H1 (cell line): ENCODE measurements at regions not wholly inside any gene's neighbourhood (a gene's known extent, or its start where the extent isn't known, plus 50 kb on each side); places are given as distances from the start of the nearest gene placed in this dataset.

Experiments used
- CTCF ChIA-PET: fragments of 300-600 bp; sonication (Branson Sonifier 250); formaldehyde crosslinking; loops from one replicate; lab custom pipeline; 2021; ENCODE audit not compliant: partially characterized antibody; lab: Charles Lee
- POLR2A ChIA-PET: fragments of 300-600 bp; sonication (Branson Sonifier 250); formaldehyde crosslinking; loops from one replicate; lab custom pipeline; 2021; ENCODE audit warnings: inconsistent platforms; ENCODE audit not compliant: partially characterized antibody; lab: Charles Lee
- DNase-seq, 2 experiments: peaks; one replicate each; pipeline versions ENCODE4 v3.0.0 to v3.0.0-alpha.2; 2010 to 2022; ENCODE audit warnings: low spot score in 2 of 2, low read depth in 1 of 2, mixed read lengths in 1 of 2
- FAIRE-seq: peaks from 2 replicates; lab custom pipeline; 2011; peaks lifted over from hg19 to GRCh38; lab: Jason Lieb, UNC
- H2AFZ ChIP-seq: 2 replicates; pipeline ENCODE4 v1.8.1; 2012; ENCODE audit warnings: low read length, inconsistent platforms
- H2AK5ac ChIP-seq: 2 replicates; pipeline ENCODE4 v1.6.1; 2013; ENCODE audit warnings: low read depth, low read length
- H2BK120ac ChIP-seq: replicated peaks from 2 replicates; pipeline ENCODE3; 2013; ENCODE audit warnings: low read depth, low read length, inconsistent platforms
- H2BK12ac ChIP-seq: 2 replicates; pipeline ENCODE4 v1.6.1; 2013; ENCODE audit warnings: low read depth, low read length
- H2BK15ac ChIP-seq: 2 replicates; pipeline ENCODE4 v1.6.1; 2013; ENCODE audit warnings: low read length
- H2BK20ac ChIP-seq: 2 replicates; pipeline ENCODE4 v1.6.1; 2013; ENCODE audit warnings: low read length
- H2BK5ac ChIP-seq: 2 replicates; pipeline ENCODE4 v1.6.1; 2013; ENCODE audit warnings: low read depth, low read length
- H3K14ac ChIP-seq: 2 replicates; pipeline ENCODE4 v1.6.1; 2013; ENCODE audit warnings: inconsistent platforms; ENCODE audit not compliant: insufficient read length
- H3K18ac ChIP-seq: 2 replicates; pipeline ENCODE4 v1.6.1; 2013; ENCODE audit warnings: low read length; ENCODE audit errors: extremely low read depth
- H3K23ac ChIP-seq: 2 replicates; pipeline ENCODE4 v1.6.1; 2013; ENCODE audit warnings: inconsistent platforms; ENCODE audit not compliant: insufficient read length
- H3K23me2 ChIP-seq: 2 replicates; pipeline ENCODE4 v1.6.1; 2013; ENCODE audit warnings: low read depth, low read length
- H3K27ac ChIP-seq: 2 replicates; pipeline ENCODE4 v1.6.1; 2011; ENCODE audit warnings: low read depth, low read length, inconsistent platforms
- H3K27me3 ChIP-seq, 4 experiments: replicated peaks in 1 of 4; 1 replicate in 1 of 4; 2 replicates in 3 of 4; pipeline versions ENCODE4 v1.6.1 to v1.8.1; 2011 to 2013; ENCODE audit warnings: low read length in 3 of 4, mild to moderate bottlenecking in 3 of 4, inconsistent platforms in 2 of 4, mixed read lengths in 2 of 4, moderate library complexity in 1 of 4; ENCODE audit not compliant: control insufficient read depth in 3 of 4, insufficient read depth in 3 of 4; ENCODE audit errors: extremely low read depth in 1 of 4
- H3K36me3 ChIP-seq, 4 experiments: 2 replicates each; pipeline versions ENCODE4 v1.6.1 to v1.8.1; 2011 to 2013; ENCODE audit warnings: mild to moderate bottlenecking in 4 of 4, low read length in 3 of 4, moderate library complexity in 2 of 4, control low read depth in 1 of 4, inconsistent platforms in 1 of 4; ENCODE audit not compliant: insufficient read depth in 4 of 4, control insufficient read depth in 2 of 4
- H3K4ac ChIP-seq: replicated peaks from 2 replicates; pipeline ENCODE3; 2013; ENCODE audit warnings: low read length, low read depth, mixed read lengths, inconsistent platforms; ENCODE audit not compliant: insufficient read length
- H3K4me1 ChIP-seq, 4 experiments: replicated peaks in 1 of 4; 1 replicate in 1 of 4; 2 replicates in 3 of 4; pipeline versions ENCODE4 v1.6.1 to v1.8.1; 2011 to 2013; ENCODE audit warnings: low read length in 3 of 4, inconsistent platforms in 2 of 4, mixed read lengths in 1 of 4; ENCODE audit not compliant: insufficient read depth in 4 of 4, control insufficient read depth in 3 of 4
- H3K4me2 ChIP-seq, 2 experiments: 2 replicates each; pipeline versions ENCODE4 v1.6.1 to v1.8.1; 2011 to 2013; ENCODE audit warnings: low read depth in 2 of 2, low read length in 2 of 2, control low read depth in 1 of 2, inconsistent platforms in 1 of 2, mild to moderate bottlenecking in 1 of 2; ENCODE audit not compliant: insufficient read depth in 1 of 2
- H3K4me3 ChIP-seq, 4 experiments: fragments of 200-600, 300-600 bp in 1 of 4; sonication (generic), shearing (Covaris generic), sonication (Bioruptor Twin) in 1 of 4; 2 replicates each; pipeline versions ENCODE4 v1.5.1 to v1.8.1; 2011 to 2016; ENCODE audit warnings: low read length in 4 of 4, low read depth in 3 of 4, control low read depth in 2 of 4, inconsistent platforms in 2 of 4, mild to moderate bottlenecking in 2 of 4, mixed read lengths in 1 of 4, moderate library complexity in 1 of 4; ENCODE audit not compliant: insufficient read depth in 2 of 4; ENCODE audit errors: extremely low read depth in 1 of 4
- H3K56ac ChIP-seq: replicated peaks from 2 replicates; pipeline ENCODE3; 2013; ENCODE audit warnings: low read depth, mild to moderate bottlenecking, mixed read lengths, low read length, inconsistent platforms; ENCODE audit not compliant: insufficient read length
- H3K79me1 ChIP-seq: 2 replicates; pipeline ENCODE4 v1.6.1; 2013; ENCODE audit warnings: low read depth, low read length, control low read depth
- H3K79me2 ChIP-seq, 2 experiments: 2 replicates each; pipeline versions ENCODE4 v1.6.1 to v1.8.1; 2012 to 2013; ENCODE audit warnings: low read length in 2 of 2, mild to moderate bottlenecking in 2 of 2, inconsistent platforms in 1 of 2; ENCODE audit not compliant: insufficient read depth in 2 of 2, control insufficient read depth in 1 of 2
- H3K9ac ChIP-seq, 4 experiments: replicated peaks in 1 of 4; 1 replicate in 1 of 4; 2 replicates in 3 of 4; pipeline versions ENCODE4 v1.6.1 to v1.8.1; 2011 to 2013; ENCODE audit warnings: low read depth in 3 of 4, low read length in 3 of 4, control low read depth in 2 of 4, mild to moderate bottlenecking in 2 of 4, moderate library complexity in 2 of 4, inconsistent platforms in 1 of 4; ENCODE audit errors: extremely low read depth in 1 of 4
- H3K9me3 ChIP-seq, 2 experiments: 2 replicates each; pipeline versions ENCODE4 v1.6.1 to v1.8.1; 2012 to 2013; ENCODE audit warnings: mild to moderate bottlenecking in 2 of 2, moderate library complexity in 2 of 2, control low read depth in 1 of 2, inconsistent platforms in 1 of 2, low read depth in 1 of 2, low read length in 1 of 2, mixed read lengths in 1 of 2; ENCODE audit not compliant: insufficient read depth in 2 of 2
- H4K20me1 ChIP-seq, 2 experiments: replicated peaks in 1 of 2; 2 replicates each; pipeline versions ENCODE3 to v1.8.1; 2011 to 2013; ENCODE audit warnings: inconsistent platforms in 2 of 2, low read length in 2 of 2, mild to moderate bottlenecking in 1 of 2; ENCODE audit not compliant: insufficient read depth in 2 of 2, control insufficient read depth in 1 of 2
- H4K5ac ChIP-seq: 2 replicates; pipeline ENCODE4 v1.6.1; 2013; ENCODE audit warnings: low read length, low read depth, mixed read lengths, inconsistent platforms; ENCODE audit not compliant: insufficient read length
- H4K8ac ChIP-seq: 2 replicates; pipeline ENCODE4 v1.8.0; 2013; ENCODE audit warnings: mild to moderate bottlenecking, moderate library complexity, low read length, inconsistent platforms; ENCODE audit not compliant: insufficient read depth; ENCODE audit errors: extremely low read depth
- H4K91ac ChIP-seq: replicated peaks from 2 replicates; pipeline ENCODE3; 2013; ENCODE audit warnings: low read length, mixed read lengths, inconsistent platforms; ENCODE audit not compliant: insufficient read length
- CBX8 ChIP-seq: fragments of 300-800, 300-1000 bp; sonication (generic); IDR thresholded peaks from 2 replicates; pipeline ENCODE4 v1.7.1; 2016; ENCODE audit warnings: low read depth, low read length, borderline replicate concordance
- GTF2F1 ChIP-seq: IDR thresholded peaks from 2 replicates; pipeline ENCODE4 v1.6.1; 2012; ENCODE audit warnings: low read depth, low read length, improper control_type of control experiment, borderline replicate concordance
- HDAC2 ChIP-seq, 2 experiments: fragments of 300-600 bp in 1 of 2; sonication (generic) in 1 of 2; IDR thresholded peaks; 2 replicates each; pipeline ENCODE4 v1.6.1; 2011 to 2012; ENCODE audit warnings: low read depth in 2 of 2, low read length in 2 of 2, mild to moderate bottlenecking in 2 of 2, moderate library complexity in 2 of 2, borderline replicate concordance in 1 of 2, inconsistent platforms in 1 of 2
- MAX ChIP-seq: IDR thresholded peaks from 2 replicates; pipeline ENCODE4 v1.6.1; 2012; ENCODE audit warnings: inconsistent platforms
- NANOG ChIP-seq: IDR thresholded peaks from 2 replicates; pipeline ENCODE4 v1.6.1; 2011; ENCODE audit warnings: low read length, low read depth, mild to moderate bottlenecking, inconsistent platforms; ENCODE audit not compliant: insufficient read depth, poor library complexity, severe bottlenecking
- RXRA ChIP-seq: IDR thresholded peaks from 2 replicates; pipeline ENCODE4 v1.6.1; 2011; ENCODE audit warnings: low read depth, mild to moderate bottlenecking, low read length, moderate library complexity; ENCODE audit not compliant: insufficient read depth
- SRF ChIP-seq: IDR thresholded peaks from 2 replicates; pipeline ENCODE4 v1.6.1; 2011; ENCODE audit warnings: mild to moderate bottlenecking, low read depth, low read length, moderate library complexity
- SUZ12 ChIP-seq: fragments of 200-600 bp; sonication (generic); IDR thresholded peaks from 2 replicates; pipeline ENCODE4 v1.6.1; 2012; ENCODE audit warnings: mild to moderate bottlenecking, inconsistent platforms, low read length, moderate library complexity, mixed read lengths
- TBP ChIP-seq: IDR thresholded peaks from 2 replicates; pipeline ENCODE4 v1.6.1; 2011; ENCODE audit warnings: low read depth, low read length, improper control_type of control experiment
- TEAD4 ChIP-seq: IDR thresholded peaks from 2 replicates; pipeline ENCODE4 v1.6.1; 2012; ENCODE audit warnings: low read depth, low read length, inconsistent platforms, mixed read lengths
- ZNF274 ChIP-seq: IDR thresholded peaks from 2 replicates; pipeline ENCODE4 v1.7.0; 2012; ENCODE audit warnings: low read length, borderline replicate concordance; ENCODE audit errors: extremely low read depth
- WGBS, 2 experiments: shearing (Covaris generic) in 1 of 2; methylation state at CpG; one replicate each; pipeline versions ENCODE4 v1.1.6 to v1.1.7; 2013 to 2015; ENCODE audit warnings: low lambda C conversion rate in 2 of 2, mixed read lengths in 2 of 2, inconsistent platforms in 1 of 2, low coverage in 1 of 2, missing lambda C conversion rate in 1 of 2; ENCODE audit not compliant: insufficient replicate concordance in 2 of 2, insufficient coverage in 1 of 2, insufficient read length in 1 of 2; ENCODE audit errors: extremely low coverage in 1 of 2, missing lambda C conversion rate in 1 of 2; 5-methylcytosine and 5-hydroxymethylcytosine counted together

DNA sequence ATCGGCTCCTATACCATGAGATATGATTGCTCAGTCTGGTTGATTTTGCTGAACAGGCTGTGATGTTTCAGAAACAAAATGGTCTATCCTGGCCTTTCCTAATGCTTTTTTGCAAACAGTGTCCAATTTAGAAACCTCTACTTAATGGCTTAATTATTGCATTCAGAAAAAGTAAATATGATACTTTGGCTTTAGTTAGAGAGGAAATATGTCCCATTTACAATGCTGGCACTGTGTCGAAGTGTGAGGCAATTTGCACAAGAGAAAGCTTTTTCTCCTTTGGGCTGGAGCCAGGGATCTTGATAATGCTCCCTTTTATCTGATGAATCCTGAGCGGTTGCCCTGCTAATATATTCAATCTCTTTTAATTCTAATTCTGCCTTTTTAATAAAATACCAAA lies 418.9 kb downstream of the EPHA4 start:
- TF ChIP-seq TBP (no peak), HDAC2 (IDR thresholded peaks at IDR 0.05; ENCODE audit: borderline replicate concordance in 1 of 2, low read depth in 2 of 2, low read length in 2 of 2) (no peak), ZNF274 (no peak), NANOG (no peak), SUZ12 (no peak), GTF2F1 (no peak), MAX (no peak), SRF (no peak), TEAD4 (no peak), RXRA (no peak), CBX8 (no peak)
- TF ChIP-seq, all 59 proteins: peak for 0
- Histone ChIP-seq H2BK12ac (no peak overlapping the region), H3K23ac (no peak overlapping the region), H3K23me2 (no peaks in the 10 kb centered on the region), H3K18ac (no peak overlapping the region), H2BK5ac (no peak overlapping the region), H3K79me2 (no peaks in the 10 kb centered on the region), H3K9ac (no peak overlapping the region), H3K27ac (no peak overlapping the region), H3K56ac (no peak overlapping the region), H3K4me3 (no peak overlapping the region), H3K36me3 (no peaks in the 10 kb centered on the region), H3K14ac (no peak overlapping the region), H3K79me1 (no peaks in the 10 kb centered on the region), H4K20me1 (no peaks in the 10 kb centered on the region), H2BK120ac (no peak overlapping the region), H2BK20ac (no peak overlapping the region), H4K8ac (no peak overlapping the region), H3K27me3 (no peaks in the 10 kb centered on the region), H2AK5ac (no peak overlapping the region), H3K4me1 (peaks cover 0 to 4% (median 0%) of the 10 kb centered on the region in 4 experiments; a peak in 2 of 7 replicates), H3K4ac (no peak overlapping the region), H4K91ac (no peak overlapping the region), H2BK15ac (no peak overlapping the region), H3K9me3 (no peaks in the 10 kb centered on the region), H2AFZ (no peak overlapping the region), H4K5ac (no peak overlapping the region), H3K4me2 (no peak overlapping the region)
- no peak for DNase-seq
- no peak for FAIRE-seq
- POLR2A ChIA-PET, result interaction anchor here (0.6 kb wide), 1 partner anchor 20 kb away, joined by 3 read pairs; no protein-coding TSS in a partner anchor
- 94% methylated on average over 3 of the region's 3 CpGs; no CpG with 5 or more reads in 1 of the 2 experiments for WGBS, 2 experiments
- CTCF ChIA-PET, result no interaction called here
